DND-41 (cell line): ENCODE measurements at regions not wholly inside any gene's neighbourhood (a gene's known extent, or its start where the extent isn't known, plus 50 kb on each side); places are given as distances from the start of the nearest gene placed in this dataset.

Experiments
- EZH2 ChIP-seq: IDR thresholded peaks from 3 replicates; pipeline ENCODE4 v1.6.1; 2012; ENCODE audit warnings: borderline replicate concordance, low read depth, mild to moderate bottlenecking, moderate library complexity, low read length, inconsistent platforms; ENCODE audit not compliant: severe bottlenecking
- TF ChIP-seq, protein P1 (sequence below): IDR thresholded peaks from 2 replicates; pipeline ENCODE4 v1.5.1; 2012; ENCODE audit warnings: borderline replicate concordance, low read length, moderate library complexity, mild to moderate bottlenecking; ENCODE audit not compliant: poor library complexity, severe bottlenecking; ENCODE audit errors: extremely low read depth

DNA sequence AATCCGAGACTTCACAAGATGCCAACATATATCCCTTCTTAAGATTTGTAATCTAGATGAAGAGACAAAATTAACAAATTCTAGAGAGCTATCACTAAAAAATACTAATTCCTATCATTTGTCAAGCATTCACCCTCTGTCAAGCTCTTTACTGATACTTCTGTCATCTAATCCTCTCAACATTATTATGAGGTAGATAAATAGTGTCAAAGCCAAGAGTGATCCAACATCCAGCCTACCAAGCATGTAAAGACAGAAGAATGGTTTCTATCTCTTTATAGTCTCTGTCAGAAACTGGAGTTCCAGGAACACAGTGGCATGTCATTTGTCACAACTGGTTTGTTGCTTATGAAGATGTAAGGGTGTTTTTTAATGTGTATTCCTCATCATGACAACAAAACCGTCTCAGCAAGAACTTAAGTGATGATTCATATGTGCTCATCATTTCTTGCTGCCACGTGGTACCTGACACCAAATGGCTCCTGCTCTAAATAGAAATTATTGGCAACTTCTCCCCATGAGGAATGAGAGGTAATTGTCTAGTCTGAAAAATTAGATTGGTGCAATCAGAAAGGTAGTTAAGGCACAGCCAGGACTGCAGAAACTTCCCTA lies 196.8 kb downstream of the TOX3 start:
- TF ChIP-seq, protein P1, sequence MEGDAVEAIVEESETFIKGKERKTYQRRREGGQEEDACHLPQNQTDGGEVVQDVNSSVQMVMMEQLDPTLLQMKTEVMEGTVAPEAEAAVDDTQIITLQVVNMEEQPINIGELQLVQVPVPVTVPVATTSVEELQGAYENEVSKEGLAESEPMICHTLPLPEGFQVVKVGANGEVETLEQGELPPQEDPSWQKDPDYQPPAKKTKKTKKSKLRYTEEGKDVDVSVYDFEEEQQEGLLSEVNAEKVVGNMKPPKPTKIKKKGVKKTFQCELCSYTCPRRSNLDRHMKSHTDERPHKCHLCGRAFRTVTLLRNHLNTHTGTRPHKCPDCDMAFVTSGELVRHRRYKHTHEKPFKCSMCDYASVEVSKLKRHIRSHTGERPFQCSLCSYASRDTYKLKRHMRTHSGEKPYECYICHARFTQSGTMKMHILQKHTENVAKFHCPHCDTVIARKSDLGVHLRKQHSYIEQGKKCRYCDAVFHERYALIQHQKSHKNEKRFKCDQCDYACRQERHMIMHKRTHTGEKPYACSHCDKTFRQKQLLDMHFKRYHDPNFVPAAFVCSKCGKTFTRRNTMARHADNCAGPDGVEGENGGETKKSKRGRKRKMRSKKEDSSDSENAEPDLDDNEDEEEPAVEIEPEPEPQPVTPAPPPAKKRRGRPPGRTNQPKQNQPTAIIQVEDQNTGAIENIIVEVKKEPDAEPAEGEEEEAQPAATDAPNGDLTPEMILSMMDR: no peak
- no peak for TF ChIP-seq EZH2
